Mammary epithelial cell (primary cell): ENCODE measurements at regions not wholly inside any gene's neighbourhood (a gene's known extent, or its start where the extent isn't known, plus 50 kb on each side); places are given as distances from the start of the nearest gene placed in this dataset.

Experiments used
- EZH2 ChIP-seq: IDR thresholded peaks from 2 replicates; pipeline ENCODE4 v1.6.1; 2012; ENCODE audit warnings: low read length, inconsistent platforms, borderline replicate concordance
- TF ChIP-seq, protein P1 (sequence below), 2 donors: IDR thresholded peaks in 1 of 2; conservative IDR thresholded peaks in 1 of 2; 2 replicates each; pipeline ENCODE4 v1.5.1; 2011 to 2012; ENCODE audit warnings: inconsistent platforms in 2 of 2, low read length in 2 of 2, mild to moderate bottlenecking in 2 of 2, control low read depth in 1 of 2, low read depth in 1 of 2; ENCODE audit not compliant: insufficient read depth in 1 of 2; ENCODE audit errors: extremely low read depth in 1 of 2

DNA sequence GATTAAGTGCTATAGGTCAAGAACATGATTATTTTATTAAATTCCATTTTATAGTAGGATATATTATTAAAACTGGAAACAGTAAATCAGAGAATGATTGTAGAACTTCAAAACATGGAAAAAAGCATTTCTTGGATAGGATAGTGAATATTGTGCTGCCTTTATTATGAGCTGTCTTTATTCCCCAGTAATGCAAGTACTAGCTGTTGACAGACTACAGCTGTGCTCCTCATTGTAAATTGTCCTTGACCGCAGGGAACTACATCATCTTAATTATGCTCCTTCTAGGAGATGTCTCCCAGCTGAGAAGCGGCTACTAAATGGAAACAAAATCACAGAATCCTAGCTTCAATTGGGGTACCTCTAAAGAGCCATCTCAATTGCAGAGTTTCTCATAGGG, 1457.2 kb upstream of the PCDH7 start:
- TF ChIP-seq, protein P1, sequence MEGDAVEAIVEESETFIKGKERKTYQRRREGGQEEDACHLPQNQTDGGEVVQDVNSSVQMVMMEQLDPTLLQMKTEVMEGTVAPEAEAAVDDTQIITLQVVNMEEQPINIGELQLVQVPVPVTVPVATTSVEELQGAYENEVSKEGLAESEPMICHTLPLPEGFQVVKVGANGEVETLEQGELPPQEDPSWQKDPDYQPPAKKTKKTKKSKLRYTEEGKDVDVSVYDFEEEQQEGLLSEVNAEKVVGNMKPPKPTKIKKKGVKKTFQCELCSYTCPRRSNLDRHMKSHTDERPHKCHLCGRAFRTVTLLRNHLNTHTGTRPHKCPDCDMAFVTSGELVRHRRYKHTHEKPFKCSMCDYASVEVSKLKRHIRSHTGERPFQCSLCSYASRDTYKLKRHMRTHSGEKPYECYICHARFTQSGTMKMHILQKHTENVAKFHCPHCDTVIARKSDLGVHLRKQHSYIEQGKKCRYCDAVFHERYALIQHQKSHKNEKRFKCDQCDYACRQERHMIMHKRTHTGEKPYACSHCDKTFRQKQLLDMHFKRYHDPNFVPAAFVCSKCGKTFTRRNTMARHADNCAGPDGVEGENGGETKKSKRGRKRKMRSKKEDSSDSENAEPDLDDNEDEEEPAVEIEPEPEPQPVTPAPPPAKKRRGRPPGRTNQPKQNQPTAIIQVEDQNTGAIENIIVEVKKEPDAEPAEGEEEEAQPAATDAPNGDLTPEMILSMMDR (conservative IDR thresholded peaks at IDR 0.05 in 1 of 2, IDR thresholded peaks at IDR 0.05 in 1 of 2; ENCODE audit: extremely low read depth in 1 of 2, insufficient read depth in 1 of 2, low read depth in 1 of 2, low read length in 2 of 2), result no peak
- no peak for TF ChIP-seq EZH2
